Gastrocnemius medialis (tissue), 4 donors: ENCODE measurements at regions not wholly inside any gene's neighbourhood (a gene's known extent, or its start where the extent isn't known, plus 50 kb on each side); places are given as distances from the start of the nearest gene placed in this dataset.

Experiments used
- POLR2A ChIP-seq, 2 donors: fragments of 450-650 bp; IDR thresholded peaks; one replicate each; pipeline ENCODE4 v1.6.1; 2017; ENCODE audit warnings: antibody characterized with exemption in 2 of 2, mild to moderate bottlenecking in 2 of 2, moderate library complexity in 2 of 2
- TF ChIP-seq, protein P1 (sequence below), 5 experiments: fragments of 450-650 bp in 3 of 5; fragments of 200-600 bp in 2 of 5; sonication (generic) in 2 of 5; IDR thresholded peaks in 4 of 5; conservative IDR thresholded peaks in 1 of 5; 1 replicate in 4 of 5; 2 replicates in 1 of 5; pipeline ENCODE4 v1.5.1; 2016 to 2019; ENCODE audit warnings: antibody characterized with exemption in 5 of 5, mild to moderate bottlenecking in 3 of 5, moderate library complexity in 3 of 5

DNA sequence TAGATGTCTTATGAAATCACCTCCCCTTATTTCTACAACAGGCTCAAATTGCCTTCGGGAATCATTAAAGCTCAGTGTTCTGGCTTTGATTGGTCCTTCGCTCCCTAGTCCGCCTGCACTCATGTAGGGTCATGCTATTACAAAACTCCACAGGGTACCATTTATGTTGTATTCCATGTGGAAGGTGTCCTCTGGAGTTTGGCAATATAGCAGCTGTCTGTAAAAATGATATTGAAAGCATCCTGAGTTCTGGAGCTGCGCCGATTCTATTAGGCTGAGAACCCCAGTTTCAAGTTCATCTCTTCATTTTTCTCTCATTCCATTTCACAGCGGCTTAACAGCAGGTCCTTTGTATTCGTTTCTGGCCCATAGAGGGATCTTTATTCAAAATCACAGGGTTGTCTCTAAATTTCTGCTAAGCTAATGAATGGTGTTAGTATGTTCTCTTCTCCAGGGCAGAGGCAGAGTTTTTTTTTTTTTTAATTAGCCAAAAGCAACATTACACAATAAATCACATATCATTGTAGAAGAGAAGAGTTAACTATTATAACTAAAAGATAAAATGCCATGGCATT is 71.9 kb upstream of the TEKT1 start:
- no peak for TF ChIP-seq POLR2A (IDR thresholded peaks at IDR 0.05)
- TF ChIP-seq, protein P1, sequence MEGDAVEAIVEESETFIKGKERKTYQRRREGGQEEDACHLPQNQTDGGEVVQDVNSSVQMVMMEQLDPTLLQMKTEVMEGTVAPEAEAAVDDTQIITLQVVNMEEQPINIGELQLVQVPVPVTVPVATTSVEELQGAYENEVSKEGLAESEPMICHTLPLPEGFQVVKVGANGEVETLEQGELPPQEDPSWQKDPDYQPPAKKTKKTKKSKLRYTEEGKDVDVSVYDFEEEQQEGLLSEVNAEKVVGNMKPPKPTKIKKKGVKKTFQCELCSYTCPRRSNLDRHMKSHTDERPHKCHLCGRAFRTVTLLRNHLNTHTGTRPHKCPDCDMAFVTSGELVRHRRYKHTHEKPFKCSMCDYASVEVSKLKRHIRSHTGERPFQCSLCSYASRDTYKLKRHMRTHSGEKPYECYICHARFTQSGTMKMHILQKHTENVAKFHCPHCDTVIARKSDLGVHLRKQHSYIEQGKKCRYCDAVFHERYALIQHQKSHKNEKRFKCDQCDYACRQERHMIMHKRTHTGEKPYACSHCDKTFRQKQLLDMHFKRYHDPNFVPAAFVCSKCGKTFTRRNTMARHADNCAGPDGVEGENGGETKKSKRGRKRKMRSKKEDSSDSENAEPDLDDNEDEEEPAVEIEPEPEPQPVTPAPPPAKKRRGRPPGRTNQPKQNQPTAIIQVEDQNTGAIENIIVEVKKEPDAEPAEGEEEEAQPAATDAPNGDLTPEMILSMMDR (IDR thresholded peaks at IDR 0.05 in 4 of 5, conservative IDR thresholded peaks at IDR 0.05 in 1 of 5): no peak
